B cell (primary cell): ENCODE measurements at regions not wholly inside any gene's neighbourhood (a gene's known extent, or its start where the extent isn't known, plus 50 kb on each side); places are given as distances from the start of the nearest gene placed in this dataset.

Experiments
- ATAC-seq: fragments of 200-7000 bp; cut with Tn5 transposase; one replicate; pipeline ENCODE4 v1.10.0; 2021; ENCODE audit warnings: low read depth, mild to moderate bottlenecking, moderate number of reproducible peaks, moderate library complexity
- CTCF ChIA-PET: fragments of 350-600 bp; sonication (Branson Sonifier 250); formaldehyde crosslinking; loops from one replicate; lab custom pipeline; 2021; ENCODE audit warnings: antibody characterized with exemption, inconsistent platforms; lab: Charles Lee
- POLR2A ChIA-PET: fragments of 350-600 bp; sonication (Branson Sonifier 250); formaldehyde crosslinking; loops from one replicate; lab custom pipeline; 2021; ENCODE audit warnings: antibody characterized with exemption; lab: Charles Lee
- DNase-seq: peaks from one replicate; pipeline ENCODE4 v3.0.0; 2013
- H2AFZ ChIP-seq: 2 replicates; pipeline ENCODE4 v1.6.1; 2012; ENCODE audit warnings: mild to moderate bottlenecking, low read depth, low read length; ENCODE audit not compliant: insufficient read depth, poor library complexity, severe bottlenecking
- H3K27ac ChIP-seq, 2 donors: 1 replicate in 1 of 2; 2 replicates in 1 of 2; pipeline ENCODE4 v1.5.1; 2012 to 2013; ENCODE audit warnings: low read length in 2 of 2, mild to moderate bottlenecking in 2 of 2, moderate library complexity in 1 of 2
- H3K27me3 ChIP-seq, 4 experiments: fragments of 200-600 bp in 1 of 4; sonication (generic) in 1 of 4; replicated peaks in 1 of 4; 1 replicate in 2 of 4; 2 replicates in 2 of 4; pipeline versions ENCODE4 v1.6.1 to v1.7.0; 2013 to 2016; ENCODE audit warnings: low read length in 3 of 4, mild to moderate bottlenecking in 2 of 4, mixed read lengths in 1 of 4, moderate library complexity in 1 of 4; ENCODE audit not compliant: insufficient read depth in 4 of 4, control insufficient read depth in 3 of 4; ENCODE audit errors: control extremely low read depth in 1 of 4
- H3K36me3 ChIP-seq, 2 experiments: replicated peaks in 1 of 2; 1 replicate in 1 of 2; 2 replicates in 1 of 2; pipeline versions ENCODE4 v1.6.1 to v1.7.1; 2013; ENCODE audit warnings: low read length in 1 of 2; ENCODE audit not compliant: insufficient read depth in 2 of 2, control insufficient read depth in 1 of 2; ENCODE audit errors: control extremely low read depth in 1 of 2, extremely low read depth in 1 of 2
- H3K4me1 ChIP-seq, 2 donors: fragments of 200-600 bp in 1 of 2; sonication (generic) in 1 of 2; 1 replicate in 1 of 2; 2 replicates in 1 of 2; pipeline versions ENCODE4 v1.5.1 to v1.6.1; 2013 to 2017; ENCODE audit warnings: low read length in 2 of 2; ENCODE audit not compliant: control insufficient read depth in 2 of 2, insufficient read depth in 2 of 2
- H3K4me2 ChIP-seq: replicated peaks from 2 replicates; pipeline ENCODE3; 2012; ENCODE audit warnings: mild to moderate bottlenecking, low read depth, low read length; ENCODE audit not compliant: poor library complexity, severe bottlenecking
- H3K4me3 ChIP-seq, 5 experiments: fragments of 200-600 bp in 1 of 5; sonication (generic) in 1 of 5; 1 replicate in 3 of 5; 2 replicates in 2 of 5; pipeline versions ENCODE4 v1.5.1 to v1.7.0; 2011 to 2016; ENCODE audit warnings: low read length in 4 of 5, mild to moderate bottlenecking in 4 of 5, low read depth in 2 of 5, control low read depth in 1 of 5, moderate library complexity in 1 of 5; ENCODE audit not compliant: insufficient read depth in 1 of 5; ENCODE audit errors: control extremely low read depth in 1 of 5, extremely low read depth in 1 of 5
- H3K79me2 ChIP-seq: fragments of 200-600 bp; sonication (generic); one replicate; pipeline ENCODE4 v1.6.0; 2016; ENCODE audit warnings: low read length; ENCODE audit not compliant: control insufficient read depth, insufficient read depth
- H3K9ac ChIP-seq: fragments of 200-600 bp; sonication (generic); 2 replicates; pipeline ENCODE4 v1.6.1; 2017; ENCODE audit warnings: mild to moderate bottlenecking, low read length, moderate library complexity
- H3K9me3 ChIP-seq, 3 donors: one replicate each; pipeline versions ENCODE4 v1.6.1 to v1.7.1; 2013; ENCODE audit warnings: low read length in 2 of 3; ENCODE audit not compliant: control insufficient read depth in 2 of 3, insufficient read depth in 1 of 3; ENCODE audit errors: control extremely low read depth in 1 of 3
- H4K20me1 ChIP-seq: 2 replicates; pipeline ENCODE4 v1.6.0; 2012; ENCODE audit warnings: mild to moderate bottlenecking, low read length; ENCODE audit not compliant: insufficient read depth, control insufficient read depth, poor library complexity, severe bottlenecking
- H3K27ac Mint-ChIP-seq: one replicate; pipeline ENCODE4 v1.8.0; 2021; ENCODE audit warnings: mixed read lengths
- H3K27me3 Mint-ChIP-seq: one replicate; pipeline ENCODE4 v1.8.0; 2021; ENCODE audit warnings: mixed read lengths
- H3K4me1 Mint-ChIP-seq: one replicate; pipeline ENCODE4 v1.8.0; 2021; ENCODE audit warnings: mixed read lengths
- H3K4me3 Mint-ChIP-seq: one replicate; pipeline ENCODE4 v1.8.0; 2021; ENCODE audit warnings: mixed read lengths
- H3K9me3 Mint-ChIP-seq: one replicate; pipeline ENCODE4 v1.8.0; 2022; ENCODE audit warnings: mixed read lengths; ENCODE audit not compliant: insufficient read depth
- CTCF ChIP-seq: fragments of 200-600 bp; IDR thresholded peaks from one replicate; pipeline ENCODE4 v1.8.0; 2022; ENCODE audit warnings: antibody characterized with exemption, mild to moderate bottlenecking
- EZH2 ChIP-seq: IDR thresholded peaks from 2 replicates; pipeline ENCODE4 v1.6.1; 2012; ENCODE audit warnings: borderline replicate concordance, low read depth, mild to moderate bottlenecking, moderate library complexity, low read length; ENCODE audit not compliant: insufficient read depth, poor library complexity, severe bottlenecking
- WGBS: methylation state at CpG from one replicate; pipeline ENCODE4 v1.1.5; 2013; ENCODE audit warnings: missing lambda C conversion rate; ENCODE audit not compliant: insufficient coverage; 5-methylcytosine and 5-hydroxymethylcytosine counted together
- intact Hi-C: fragments of 100-400 bp; cut with micrococcal nuclease; formaldehyde crosslinking; loops from one replicate; pipeline ENCODE4 v1.10.0; 2022

DNA sequence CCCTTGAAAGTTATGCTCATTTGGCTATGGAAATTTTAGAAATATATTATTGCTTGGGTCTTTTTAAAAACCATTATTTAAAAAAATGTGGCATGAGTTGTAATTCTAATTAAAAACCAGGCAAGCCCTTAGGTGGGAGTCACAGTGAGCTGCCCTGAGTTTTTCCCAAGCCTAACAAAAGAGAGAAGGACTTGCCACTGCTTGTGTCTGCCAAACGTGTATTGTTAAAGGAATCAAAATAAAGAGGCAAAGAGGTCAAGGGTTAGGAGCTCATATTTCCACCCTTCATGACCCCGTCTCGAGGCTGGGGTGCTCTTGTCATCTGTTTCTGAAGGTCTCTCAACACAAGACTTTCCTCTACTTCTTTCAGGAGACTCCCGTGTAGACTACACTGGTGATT is 321.1 kb downstream of the ZIC1 start:
- Mint-ChIP-seq H3K27ac (no peak overlapping the region), H3K4me3 (no peak overlapping the region), H3K4me1 (no peaks in the 10 kb centered on the region), H3K27me3 (no peaks in the 10 kb centered on the region), H3K9me3 (no peaks in the 10 kb centered on the region)
- H3K9me3 ChIP-seq = no peaks in the 10 kb centered on the region
- H3K4me1 ChIP-seq = no peaks in the 10 kb centered on the region
- CTCF ChIA-PET = no interaction called here
- ATAC-seq (no peak), DNase-seq (no peak)
- no peak overlapping the region for H3K4me3 ChIP-seq
- intact Hi-C loops = no loop called here
- no peak overlapping the region for H2AFZ ChIP-seq
- no peaks in the 10 kb centered on the region for H3K36me3 ChIP-seq
- H3K79me2 ChIP-seq = no peaks in the 10 kb centered on the region
- TF ChIP-seq CTCF (no peak), EZH2 (no peak)
- H3K27me3 ChIP-seq = no peaks in the 10 kb centered on the region
- H3K4me2 ChIP-seq = no peak overlapping the region
- H4K20me1 ChIP-seq = no peaks in the 10 kb centered on the region
- POLR2A ChIA-PET = no interaction called here
- H3K9ac ChIP-seq = no peak overlapping the region
- no peak overlapping the region for H3K27ac ChIP-seq
- no CpG with 5 or more reads among the region's 4 CpGs for WGBS

- Histone ChIP-seq H3K4me2 (no peak overlapping the region), H3K27ac (no peak overlapping the region), H3K4me1 (no peaks in the 10 kb centered on the region), H3K4me3 (no peak overlapping the region), H4K20me1 (no peaks in the 10 kb centered on the region), H3K79me2 (no peaks in the 10 kb centered on the region), H3K27me3 (no peaks in the 10 kb centered on the region), H3K36me3 (no peaks in the 10 kb centered on the region), H3K9me3 (no peaks in the 10 kb centered on the region), H3K9ac (no peak overlapping the region), H2AFZ (no peak overlapping the region)
- ChIA-PET CTCF (no interaction called here), POLR2A (no interaction called here)
- no peak overlapping the region for H3K27ac Mint-ChIP-seq
- TF ChIP-seq CTCF = no peak
- TF ChIP-seq EZH2 = no peak
- intact Hi-C loops = no loop called here
- H3K4me3 Mint-ChIP-seq = no peak overlapping the region
- DNase-seq (no peak), ATAC-seq (no peak)
- H3K4me1 Mint-ChIP-seq = no peaks in the 10 kb centered on the region
- H3K9me3 Mint-ChIP-seq = no peaks in the 10 kb centered on the region
- no CpG with 5 or more reads among the region's 2 CpGs for WGBS
- no peaks in the 10 kb centered on the region for H3K27me3 Mint-ChIP-seq
These were observed 324.1 kb downstream of the ZIC1 start for GRCh38 chr3:147733217-147733616.
